NCI-H748 (cell line): ENCODE measurements at regions not wholly inside any gene's neighbourhood (a gene's known extent, or its start where the extent isn't known, plus 50 kb on each side); places are given as distances from the start of the nearest gene placed in this dataset.
"Not testable (repeated sequence)": the region's sequence is repeated elsewhere in the genome, so short reads cannot be mapped to it uniquely, and the experiment has no call there.

Experiments used
- DNase-seq: peaks from one replicate; lab custom pipeline; 2025; ENCODE audit not compliant: unreplicated experiment; lab: John Stamatoyannopoulos, UW

- DNase-seq = no peak
Measured at GRCh38 chrX:16316331-16316730, 149.1 kb downstream of the MAGEB17 start.

DNA sequence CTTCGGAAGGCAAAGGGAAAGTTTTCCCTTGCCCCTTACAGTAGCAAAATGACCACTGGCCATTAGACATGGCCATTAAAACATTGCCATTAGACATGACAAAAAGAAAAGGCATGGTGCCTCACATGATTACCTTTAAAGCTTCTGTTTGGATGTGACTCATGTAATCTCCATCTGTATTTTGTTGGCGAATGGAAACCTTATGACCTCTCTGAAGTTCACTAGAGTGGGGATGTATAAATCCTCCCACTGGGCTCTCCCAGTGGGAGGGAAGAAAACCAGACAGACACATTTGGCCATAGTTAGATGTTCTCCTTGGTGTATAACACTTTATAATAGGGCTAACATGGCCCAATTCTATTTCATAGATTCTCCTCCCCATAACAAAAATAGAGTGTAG lies 152.6 kb downstream of the MAGEB17 start:
- DNase-seq = no peak

DNA sequence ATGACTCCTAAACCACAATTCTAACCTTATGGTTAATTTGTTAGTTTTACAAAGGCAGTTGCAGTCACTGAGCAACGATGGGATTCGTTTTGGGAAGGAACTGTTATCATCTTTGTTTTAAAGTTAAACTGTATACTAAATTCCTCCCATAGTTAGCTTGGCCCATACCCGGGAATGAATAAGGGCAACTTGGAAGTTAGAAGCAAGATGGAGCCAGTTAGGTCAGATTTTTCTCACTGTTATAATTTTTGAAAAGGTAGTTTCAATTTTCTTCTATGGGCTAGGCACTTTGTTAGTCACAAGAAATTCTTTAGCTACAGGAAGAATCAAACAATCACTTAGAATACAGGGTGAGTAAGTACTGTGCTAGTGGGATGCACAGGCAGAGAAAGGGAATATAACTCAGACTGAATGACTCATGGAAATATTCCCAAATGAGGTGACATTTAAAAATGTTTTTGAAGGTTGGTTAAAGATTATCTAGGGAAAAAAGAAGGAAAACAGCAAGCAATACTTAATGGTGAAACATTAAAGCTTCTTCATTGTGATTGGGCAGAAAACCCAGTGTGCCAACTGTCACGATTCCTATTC lies 153.6 kb downstream of the MAGEB17 start:
- DNase-seq = no peak

DNA sequence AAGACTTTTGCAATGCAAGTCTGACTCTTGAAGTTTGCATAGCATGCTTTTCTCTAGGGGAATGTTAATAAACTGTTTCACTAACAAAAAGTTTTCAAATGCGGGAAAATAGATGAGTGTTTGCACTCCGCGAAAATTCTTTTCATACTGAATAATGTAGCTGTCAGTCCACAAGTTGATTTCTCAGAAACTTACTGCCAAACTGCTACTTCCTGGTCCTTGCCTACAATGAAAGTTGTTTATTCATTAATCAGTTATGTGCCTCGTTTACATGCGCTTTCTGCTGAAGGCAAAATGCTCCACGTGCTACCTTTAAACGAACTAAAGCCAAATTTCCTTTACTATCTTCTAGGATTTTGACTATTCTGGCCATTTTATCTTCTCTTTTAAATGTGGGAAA lies 166.2 kb downstream of the MAGEB17 start:
- DNase-seq = no peak

DNA sequence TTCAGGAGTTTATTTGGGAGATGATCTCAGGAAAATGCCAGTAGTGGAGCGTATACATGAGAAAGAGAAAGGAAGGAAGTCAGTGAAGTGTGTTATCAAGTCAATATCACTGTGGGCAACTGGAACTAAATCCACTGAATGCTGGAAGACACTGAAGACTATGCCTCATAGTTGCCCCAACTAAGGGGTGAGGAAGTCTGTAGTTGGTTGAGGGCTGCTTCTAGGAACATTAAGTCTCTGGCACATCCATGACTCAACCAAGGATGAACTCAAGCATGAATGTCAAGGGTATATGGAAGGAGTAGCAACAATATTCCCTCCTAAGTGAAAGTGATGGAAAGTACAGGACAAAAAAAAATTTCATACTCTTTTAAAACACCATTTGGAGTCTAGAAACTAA lies 167.9 kb downstream of the MAGEB17 start:
- DNase-seq = no peak

GRCh38 chrX:16347968-16348670 lies 180.8 kb downstream of the MAGEB17 start:
- no peak for DNase-seq

- DNase-seq = no peak
Measured at GRCh38 chrX:16357902-16358301, 190.6 kb downstream of the MAGEB17 start.

DNA sequence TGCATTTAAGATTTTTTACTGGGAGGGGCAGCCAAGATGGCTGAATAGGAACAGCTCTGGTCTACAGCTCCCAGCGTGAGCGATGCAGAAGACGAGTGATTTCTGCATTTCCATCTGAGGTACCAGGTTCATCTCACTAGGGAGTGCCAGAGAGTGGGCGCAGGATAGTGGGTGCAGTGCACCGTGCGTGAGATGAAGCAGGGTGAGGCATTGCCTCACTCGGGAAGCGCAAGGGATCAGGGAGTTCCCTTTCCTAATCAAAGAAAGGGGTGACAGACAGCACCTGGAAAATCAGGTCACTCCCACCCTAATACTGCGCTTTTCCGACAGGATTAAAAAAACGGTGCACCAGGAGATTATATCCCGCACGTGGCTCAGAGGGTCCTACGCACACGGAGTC lies 192.8 kb downstream of the MAGEB17 start:
- not testable (repeated sequence) for DNase-seq

- no peak for DNase-seq
Measured at GRCh38 chrX:16368696-16369095, 201.4 kb downstream of the MAGEB17 start.

DNA sequence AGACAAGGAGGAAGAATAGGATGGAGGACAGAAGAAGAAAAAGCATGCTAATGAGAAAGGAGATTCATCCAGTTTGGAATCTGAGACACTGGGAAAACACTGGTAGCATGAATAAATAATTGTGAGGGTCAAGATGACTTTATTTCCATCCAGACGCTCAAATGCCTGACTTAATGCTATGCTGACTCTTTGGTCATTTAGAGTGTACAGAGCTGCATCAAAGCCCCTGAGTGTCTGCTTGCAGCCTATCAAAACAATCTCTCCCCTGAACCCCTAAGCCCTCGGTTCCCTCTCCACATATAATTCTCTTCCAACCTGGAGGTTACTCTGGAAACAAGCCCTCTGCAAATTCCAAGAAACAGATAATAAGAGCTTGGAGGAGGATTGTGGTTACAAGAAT lies 208.8 kb downstream of the MAGEB17 start:
- no peak for DNase-seq

DNA sequence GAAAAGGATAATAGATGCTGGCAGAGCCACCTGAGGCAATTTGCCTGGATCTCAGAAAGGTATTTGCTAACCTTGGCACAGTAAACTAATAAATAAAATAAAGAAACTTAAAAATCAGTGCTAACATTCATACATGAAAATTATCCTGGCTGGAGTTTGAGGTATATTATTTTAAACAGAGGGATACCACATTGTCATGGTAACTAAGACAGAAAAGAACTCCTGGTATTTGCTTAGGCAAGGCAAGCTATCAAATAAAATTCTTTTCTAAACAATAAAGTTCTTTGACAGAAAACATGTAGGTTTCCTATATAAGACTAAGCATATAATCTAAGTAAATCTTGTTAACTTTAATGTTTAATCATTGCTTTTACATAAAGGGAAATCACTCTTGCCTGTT lies 218.8 kb downstream of the MAGEB17 start:
- no peak for DNase-seq

- DNase-seq = no peak
Measured at GRCh38 chrX:16392597-16392996, 225.3 kb downstream of the MAGEB17 start.

GRCh38 chrX:16394290-16394689 lies 227.0 kb downstream of the MAGEB17 start:
- DNase-seq = no peak

DNA sequence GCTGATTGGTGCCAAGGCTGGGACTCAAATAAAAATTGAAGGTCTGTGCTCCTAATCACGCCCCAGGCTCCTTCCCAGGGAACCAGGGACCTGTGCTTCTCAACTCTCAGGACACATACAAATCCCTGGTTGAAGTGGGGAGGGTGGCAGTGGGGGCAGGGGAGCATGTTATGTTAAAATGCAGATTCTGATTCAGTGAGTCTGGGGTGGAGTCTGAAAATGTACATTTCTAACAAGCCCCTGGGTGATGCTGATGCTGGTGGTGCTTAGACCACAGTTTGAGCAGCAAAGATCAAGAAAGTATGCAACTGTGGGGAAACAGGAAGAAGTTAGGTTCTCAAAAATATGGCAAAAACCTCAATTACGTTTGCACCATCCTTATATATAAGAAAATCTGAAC lies 236.5 kb downstream of the MAGEB17 start:
- DNase-seq = no peak

GRCh38 chrX:16416588-16416987 lies 233.4 kb upstream of the S100G start:
- DNase-seq = no peak

DNA sequence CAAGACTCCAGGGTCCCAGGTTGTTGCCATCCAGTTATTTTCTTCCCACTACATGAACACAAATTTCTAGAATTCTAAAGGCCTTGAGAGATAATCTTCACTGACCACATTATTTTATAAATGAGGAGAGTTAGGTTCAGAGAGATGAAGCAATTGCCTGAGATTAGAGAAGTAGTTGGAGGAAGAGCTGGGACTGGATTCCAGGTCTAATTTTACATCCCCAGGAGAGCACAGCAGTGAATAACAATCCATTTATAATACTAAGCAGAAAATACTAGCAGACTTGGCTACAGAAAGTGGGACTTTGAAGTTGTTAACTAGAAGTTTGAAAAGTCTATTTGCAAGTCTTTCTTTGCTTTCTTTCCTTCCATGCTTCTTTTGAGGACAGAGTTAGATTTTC lies 231.3 kb upstream of the S100G start:
- DNase-seq = no peak

GRCh38 chrX:16427668-16428067 lies 222.3 kb upstream of the S100G start:
- no peak for DNase-seq

GRCh38 chrX:16429406-16429805 lies 220.6 kb upstream of the S100G start:
- no peak for DNase-seq

DNA sequence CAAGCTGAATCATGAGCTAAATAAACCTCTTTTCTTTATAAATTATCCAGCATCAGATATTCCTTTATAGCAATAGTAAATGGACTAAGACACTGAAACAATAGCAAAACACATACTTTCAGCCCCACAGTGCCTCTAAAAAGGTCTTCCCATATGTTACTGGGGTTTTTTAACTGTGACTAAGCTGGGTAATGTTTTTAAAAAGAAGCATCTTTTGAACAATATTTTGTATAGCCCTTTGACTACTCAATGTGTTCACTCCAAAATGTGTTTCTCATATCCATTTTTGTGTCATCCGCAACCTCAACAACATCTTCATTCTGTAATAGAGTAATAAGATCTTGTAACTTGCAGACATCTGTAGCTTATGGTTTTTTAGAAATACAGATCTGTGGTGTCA lies 218.7 kb upstream of the S100G start:
- no peak for DNase-seq

DNA sequence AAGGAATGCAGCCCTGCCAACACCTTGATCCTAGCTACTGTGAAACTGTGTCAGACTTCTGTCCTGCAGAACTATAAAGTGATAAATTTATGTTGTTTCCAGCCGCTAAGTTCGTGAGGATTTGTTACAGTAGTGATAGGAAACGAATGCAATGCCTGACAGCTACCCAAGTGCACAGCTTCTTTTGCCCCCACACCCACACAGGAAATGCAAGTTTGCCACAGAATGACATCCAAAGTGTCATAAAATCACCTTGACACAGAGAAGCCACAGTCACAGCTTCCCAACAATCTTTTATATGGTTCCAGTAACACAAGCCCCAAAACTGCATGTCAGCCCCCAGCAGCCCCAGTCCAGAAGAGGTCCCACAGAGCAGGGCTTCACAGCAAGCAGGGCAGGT lies 216.9 kb upstream of the S100G start:
- DNase-seq = no peak

GRCh38 chrX:16435399-16435986 lies 214.5 kb upstream of the S100G start:
- DNase-seq = no peak

DNA sequence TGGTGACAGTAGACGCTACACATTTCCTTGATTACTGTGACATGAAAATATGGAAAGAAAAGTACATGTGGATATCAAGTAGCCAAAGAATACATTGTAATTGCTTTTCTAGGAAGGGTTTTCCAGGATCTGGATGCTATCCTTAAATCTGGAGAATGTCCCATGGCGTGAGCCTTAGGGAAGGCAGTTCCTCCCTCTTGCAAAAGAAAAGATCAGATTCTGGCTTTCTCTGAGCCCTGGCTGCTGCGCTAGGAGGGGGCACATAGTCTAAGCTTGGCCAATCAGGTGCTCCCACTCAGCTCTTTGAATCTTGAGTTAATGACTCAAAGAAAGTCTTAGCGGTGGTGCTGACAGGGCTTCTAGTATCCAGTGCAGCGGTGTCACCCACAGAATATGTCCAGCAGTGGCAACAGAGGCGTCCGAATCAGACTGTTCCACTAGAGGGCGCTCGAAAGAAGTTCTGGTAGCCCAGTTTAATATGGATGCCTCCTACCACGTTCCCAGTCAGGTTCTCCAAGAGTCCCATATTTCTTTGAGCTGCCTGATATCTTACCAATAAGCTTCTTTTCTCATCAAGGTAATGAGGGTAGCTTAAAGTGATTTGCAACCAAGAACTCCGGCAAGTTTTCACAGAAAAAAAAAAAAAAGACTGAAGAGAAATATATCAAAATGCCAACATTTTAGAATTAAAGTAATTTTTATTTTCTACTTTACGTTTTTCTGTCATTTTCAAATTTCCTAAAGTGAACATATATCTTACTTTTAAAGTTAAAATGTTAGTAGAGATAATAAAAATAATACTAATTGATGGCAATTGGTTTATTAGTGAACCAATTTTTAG lies 213.4 kb upstream of the S100G start:
- peak; percentile 59 for DNase-seq
